IMR-90 (cell line): ENCODE measurements at regions not wholly inside any gene's neighbourhood (a gene's known extent, or its start where the extent isn't known, plus 50 kb on each side); places are given as distances from the start of the nearest gene placed in this dataset.

Experiments used
- ATAC-seq: fragments of 200-7000 bp; cut with Tn5 transposase; 2 replicates; pipeline ENCODE4 v1.9.1; 2020; ENCODE audit warnings: low read depth, mild to moderate bottlenecking, moderate library complexity
- BruUV-seq: library from RNA; stranded (reverse); fragments of 400-500 nt; replicated peaks from 2 replicates; lab custom pipeline; 2021; lab: Mats Ljungman, UMichigan
- CTCF ChIA-PET: fragments of 300-600 bp; formaldehyde crosslinking; extraction: SDS; loops from one replicate; lab custom pipeline; 2021; ENCODE audit warnings: antibody characterized with exemption; lab: Yijun Ruan, JAX
- POLR2A ChIA-PET: fragments of 300-600 bp; sonication (Branson Sonifier 250); formaldehyde crosslinking; loops from one replicate; lab custom pipeline; 2022; ENCODE audit warnings: antibody characterized with exemption; ENCODE audit not compliant: unreplicated experiment; lab: Charles Lee
- DNase-seq: peaks from one replicate; pipeline ENCODE4 v3.0.0; 2013
- H2AFZ ChIP-seq: replicated peaks from 2 replicates; pipeline ENCODE3; 2013; ENCODE audit warnings: low read length, mild to moderate bottlenecking; ENCODE audit not compliant: poor library complexity
- H2AK5ac ChIP-seq: 2 replicates; pipeline ENCODE4 v1.6.1; 2013; ENCODE audit warnings: low read depth, low read length, inconsistent platforms
- H2AK9ac ChIP-seq: replicated peaks from 2 replicates; pipeline ENCODE3; 2013; ENCODE audit warnings: mild to moderate bottlenecking, low read depth, low read length, moderate library complexity; ENCODE audit not compliant: poor library complexity
- H2BK120ac ChIP-seq: 2 replicates; pipeline ENCODE4 v1.6.1; 2013; ENCODE audit warnings: low read depth, low read length, inconsistent platforms
- H2BK15ac ChIP-seq: 3 replicates; pipeline ENCODE4 v1.6.1; 2013; ENCODE audit warnings: low read depth, low read length, inconsistent platforms
- H2BK20ac ChIP-seq: 2 replicates; pipeline ENCODE4 v1.6.1; 2013; ENCODE audit warnings: low read depth, mild to moderate bottlenecking, inconsistent platforms, low read length, moderate library complexity
- H2BK5ac ChIP-seq: 2 replicates; pipeline ENCODE4 v1.6.1; 2013; ENCODE audit warnings: mild to moderate bottlenecking, low read depth, low read length, inconsistent platforms; ENCODE audit not compliant: poor library complexity, severe bottlenecking
- H3K14ac ChIP-seq: replicated peaks from 2 replicates; pipeline ENCODE4 v1.6.1; 2013; ENCODE audit warnings: low read depth, low read length, inconsistent platforms
- H3K18ac ChIP-seq: 2 replicates; pipeline ENCODE4 v1.6.1; 2013; ENCODE audit warnings: low read depth, low read length, control low read depth
- H3K23ac ChIP-seq: 2 replicates; pipeline ENCODE4 v1.6.1; 2013; ENCODE audit warnings: low read depth, low read length, inconsistent platforms
- H3K27ac ChIP-seq: 2 replicates; pipeline ENCODE4 v1.5.1; 2013; ENCODE audit warnings: mild to moderate bottlenecking, control low read depth, low read length; ENCODE audit not compliant: insufficient read depth
- H3K27me3 ChIP-seq: 2 replicates; pipeline ENCODE4 v1.6.1; 2013; ENCODE audit warnings: low read length; ENCODE audit not compliant: control insufficient read depth, insufficient read depth
- H3K36me3 ChIP-seq: 2 replicates; pipeline ENCODE4 v1.6.1; 2013; ENCODE audit warnings: low read length, mixed read lengths; ENCODE audit not compliant: control insufficient read depth, insufficient read depth
- H3K4ac ChIP-seq: 2 replicates; pipeline ENCODE4 v1.6.1; 2013; ENCODE audit warnings: low read depth, low read length, inconsistent platforms
- H3K4me1 ChIP-seq: 2 replicates; pipeline ENCODE4 v1.6.1; 2013; ENCODE audit warnings: low read length, mixed read lengths; ENCODE audit not compliant: control insufficient read depth, insufficient read depth
- H3K4me2 ChIP-seq: 2 replicates; pipeline ENCODE4 v1.6.1; 2013; ENCODE audit warnings: low read depth, mild to moderate bottlenecking, control low read depth, low read length, moderate library complexity
- H3K4me3 ChIP-seq: 2 replicates; pipeline ENCODE4 v1.5.1; 2013; ENCODE audit warnings: low read depth, mild to moderate bottlenecking, control low read depth, low read length, moderate library complexity; ENCODE audit not compliant: insufficient read depth
- H3K56ac ChIP-seq: 2 replicates; pipeline ENCODE4 v1.6.1; 2013; ENCODE audit warnings: low read length, inconsistent platforms; ENCODE audit not compliant: insufficient read depth; ENCODE audit errors: extremely low read depth
- H3K79me1 ChIP-seq, 2 experiments: 2 replicates each; pipeline ENCODE4 v1.6.1; 2013; ENCODE audit warnings: low read length in 2 of 2, inconsistent platforms in 1 of 2, low read depth in 1 of 2
- H3K9ac ChIP-seq: 2 replicates; pipeline ENCODE4 v1.6.1; 2013; ENCODE audit warnings: low read depth, low read length, control low read depth
- H3K9me1 ChIP-seq: 2 replicates; pipeline ENCODE4 v1.6.1; 2013; ENCODE audit warnings: low read length, inconsistent platforms; ENCODE audit not compliant: insufficient read depth
- H3K9me3 ChIP-seq: 2 replicates; pipeline ENCODE4 v1.6.1; 2013; ENCODE audit warnings: low read length; ENCODE audit not compliant: control insufficient read depth, insufficient read depth
- H4K20me1 ChIP-seq: 2 replicates; pipeline ENCODE4 v1.6.1; 2013; ENCODE audit warnings: low read length, inconsistent platforms; ENCODE audit not compliant: insufficient read depth
- H4K5ac ChIP-seq: 2 replicates; pipeline ENCODE4 v1.6.1; 2013; ENCODE audit warnings: mild to moderate bottlenecking, low read depth, low read length, control low read depth
- H4K8ac ChIP-seq, 2 experiments: 2 replicates each; pipeline ENCODE4 v1.6.1; 2013; ENCODE audit warnings: low read depth in 2 of 2, low read length in 2 of 2, control low read depth in 1 of 2, inconsistent platforms in 1 of 2
- H4K91ac ChIP-seq: 2 replicates; pipeline ENCODE4 v1.6.1; 2013; ENCODE audit warnings: low read depth, low read length, inconsistent platforms; ENCODE audit not compliant: insufficient read depth
- BHLHE40 ChIP-seq: fragments of 150-350 bp; IDR thresholded peaks from 2 replicates; pipeline ENCODE4 v1.6.1; 2016; ENCODE audit warnings: mild to moderate bottlenecking, low read depth, low read length
- CEBPB ChIP-seq: IDR thresholded peaks from 2 replicates; pipeline ENCODE4 v1.6.1; 2012; ENCODE audit warnings: low read depth, low read length, improper control_type of control experiment
- CHD1 ChIP-seq: IDR thresholded peaks from 2 replicates; pipeline ENCODE4 v1.6.1; 2012; ENCODE audit warnings: low read depth, low read length, improper control_type of control experiment
- ELK1 ChIP-seq: fragments of 150-350 bp; IDR thresholded peaks from 2 replicates; pipeline ENCODE4 v1.6.1; 2016; ENCODE audit warnings: low read depth, mild to moderate bottlenecking, low read length, moderate library complexity, borderline replicate concordance
- MAZ ChIP-seq: IDR thresholded peaks from 2 replicates; pipeline ENCODE4 v1.6.1; 2012; ENCODE audit warnings: low read depth, mild to moderate bottlenecking, low read length, improper control_type of control experiment, moderate library complexity, borderline replicate concordance
- MXI1 ChIP-seq: IDR thresholded peaks from 2 replicates; pipeline ENCODE4 v1.6.1; 2012; ENCODE audit warnings: low read depth, mild to moderate bottlenecking, low read length, moderate library complexity, borderline replicate concordance
- RAD21 ChIP-seq: IDR thresholded peaks from 2 replicates; pipeline ENCODE4 v1.6.1; 2012; ENCODE audit warnings: low read length, improper control_type of control experiment
- WGBS, 2 experiments: methylation state at CpG; one replicate each; pipeline versions ENCODE4 v1.1.5 to v1.1.7; 2013; ENCODE audit warnings: missing lambda C conversion rate in 2 of 2; ENCODE audit not compliant: insufficient read length in 1 of 2; ENCODE audit errors: extremely low coverage in 2 of 2; 5-methylcytosine and 5-hydroxymethylcytosine counted together
- dilution Hi-C: fragments of 300-500 bp; cut with HindIII; formaldehyde crosslinking; loops from one replicate; pipeline ENCODE4 v1.14.3; 2018; ENCODE audit warnings: low sequenced_read_pairs; ENCODE audit not compliant: unreplicated experiment
- in situ Hi-C: fragments of 300-500 bp; cut with MboI; formaldehyde crosslinking; loops from 3 replicates; pipeline ENCODE4 v1.14.3; 2019; ENCODE audit warnings: low sequenced_read_pairs, inconsistent platforms, mixed read lengths
- intact Hi-C: fragments of 100-400 bp; cut with micrococcal nuclease; formaldehyde crosslinking; loops from 2 replicates; pipeline ENCODE4 v1.10.0; 2022
- TF ChIP-seq, protein P1 (sequence below): fragments of 150-350 bp; IDR thresholded peaks from 2 replicates; pipeline ENCODE4 v1.6.1; 2017; ENCODE audit warnings: mild to moderate bottlenecking, antibody characterized with exemption, low read length, low read depth

GRCh38 chr6:167572841-167573271 is 248.0 kb downstream of the TTLL2 start:
- TF ChIP-seq MAZ (no peak), ELK1 (no peak), BHLHE40 (no peak), MXI1 (no peak), RAD21 (no peak), CHD1 (no peak), CEBPB (no peak)
- TF ChIP-seq, protein P1, sequence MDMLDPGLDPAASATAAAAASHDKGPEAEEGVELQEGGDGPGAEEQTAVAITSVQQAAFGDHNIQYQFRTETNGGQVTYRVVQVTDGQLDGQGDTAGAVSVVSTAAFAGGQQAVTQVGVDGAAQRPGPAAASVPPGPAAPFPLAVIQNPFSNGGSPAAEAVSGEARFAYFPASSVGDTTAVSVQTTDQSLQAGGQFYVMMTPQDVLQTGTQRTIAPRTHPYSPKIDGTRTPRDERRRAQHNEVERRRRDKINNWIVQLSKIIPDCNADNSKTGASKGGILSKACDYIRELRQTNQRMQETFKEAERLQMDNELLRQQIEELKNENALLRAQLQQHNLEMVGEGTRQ = no peak
- Histone ChIP-seq H2AFZ (no peak overlapping the region), H3K14ac (no peak overlapping the region), H2BK120ac (no peak overlapping the region), H3K4ac (no peak overlapping the region), H3K9ac (no peak overlapping the region), H2BK15ac (no peak overlapping the region), H4K20me1 (no peaks in the 10 kb centered on the region), H3K9me1 (no peaks in the 10 kb centered on the region), H3K27ac (no peak overlapping the region), H3K9me3 (peaks cover 68% of the 10 kb centered on the region), H4K8ac (no peak overlapping the region), H3K4me3 (no peak overlapping the region), H3K56ac (no peak overlapping the region), H3K18ac (no peak overlapping the region), H3K4me2 (no peak overlapping the region), H2AK9ac (no peak overlapping the region), H2AK5ac (no peak overlapping the region), H3K27me3 (no peaks in the 10 kb centered on the region), H3K36me3 (no peaks in the 10 kb centered on the region), H2BK5ac (no peak overlapping the region), H3K79me1 (no peaks in the 10 kb centered on the region), H4K5ac (no peak overlapping the region), H3K23ac (no peak overlapping the region), H4K91ac (no peak overlapping the region), H3K4me1 (no peaks in the 10 kb centered on the region), H2BK20ac (no peak overlapping the region)
- dilution Hi-C loops (no loop called here), in situ Hi-C loops (no loop called here), intact Hi-C loops (no loop called here)
- ChIA-PET CTCF (no interaction called here), POLR2A (no interaction called here)
- 19% methylated on average over 4 of the region's 13 CpGs; no CpG with 5 or more reads in 1 of the 2 experiments for WGBS, 2 experiments
- ATAC-seq (no peak), DNase-seq (no peak)
- BruUV-seq = no TSS peak
